ENCODE measurements at regions not wholly inside any gene's neighbourhood (a gene's known extent, or its start where the extent isn't known, plus 50 kb on each side); places are given as distances from the start of the nearest gene placed in this dataset.

DNA sequence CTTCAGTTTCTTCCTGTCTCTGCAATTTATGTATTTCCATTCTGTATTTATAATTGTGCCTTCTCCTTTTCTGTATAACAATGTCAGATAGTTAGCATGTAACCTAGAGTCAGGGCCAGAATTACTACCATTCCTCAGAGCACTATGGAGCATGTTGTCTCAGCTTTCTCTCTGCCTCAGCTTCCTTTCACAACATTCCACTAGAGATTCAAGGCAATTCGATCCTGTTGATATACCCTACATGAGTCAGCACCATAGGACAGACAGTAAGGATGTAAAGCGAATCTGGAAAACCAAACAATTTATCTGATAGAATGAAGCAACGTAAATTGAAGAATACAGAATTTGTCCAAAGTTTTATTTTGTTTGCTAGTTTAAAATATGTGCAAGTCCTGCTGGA lies 728.3 kb upstream of the SEMA6A start:
- TF ChIP-seq EP300 (conservative IDR thresholded peaks at IDR 0.05; ENCODE audit: poor library complexity, severe bottlenecking) (no peak), MXI1 (conservative IDR thresholded peaks at IDR 0.05; ENCODE audit: poor library complexity, severe bottlenecking) (no peak), TAF1 (IDR thresholded peaks at IDR 0.05; ENCODE audit: low read depth) (no peak), POLR2AphosphoS5 (IDR thresholded peaks at IDR 0.05) (no peak), EZH2 (IDR thresholded peaks at IDR 0.05; ENCODE audit: borderline replicate concordance, insufficient read depth, low read length, poor library complexity, severe bottlenecking) (no peak), RAD21 (conservative IDR thresholded peaks at IDR 0.05) (no peak), SMC3 (conservative IDR thresholded peaks at IDR 0.05; ENCODE audit: poor library complexity) (no peak)
- TF ChIP-seq, protein P1, sequence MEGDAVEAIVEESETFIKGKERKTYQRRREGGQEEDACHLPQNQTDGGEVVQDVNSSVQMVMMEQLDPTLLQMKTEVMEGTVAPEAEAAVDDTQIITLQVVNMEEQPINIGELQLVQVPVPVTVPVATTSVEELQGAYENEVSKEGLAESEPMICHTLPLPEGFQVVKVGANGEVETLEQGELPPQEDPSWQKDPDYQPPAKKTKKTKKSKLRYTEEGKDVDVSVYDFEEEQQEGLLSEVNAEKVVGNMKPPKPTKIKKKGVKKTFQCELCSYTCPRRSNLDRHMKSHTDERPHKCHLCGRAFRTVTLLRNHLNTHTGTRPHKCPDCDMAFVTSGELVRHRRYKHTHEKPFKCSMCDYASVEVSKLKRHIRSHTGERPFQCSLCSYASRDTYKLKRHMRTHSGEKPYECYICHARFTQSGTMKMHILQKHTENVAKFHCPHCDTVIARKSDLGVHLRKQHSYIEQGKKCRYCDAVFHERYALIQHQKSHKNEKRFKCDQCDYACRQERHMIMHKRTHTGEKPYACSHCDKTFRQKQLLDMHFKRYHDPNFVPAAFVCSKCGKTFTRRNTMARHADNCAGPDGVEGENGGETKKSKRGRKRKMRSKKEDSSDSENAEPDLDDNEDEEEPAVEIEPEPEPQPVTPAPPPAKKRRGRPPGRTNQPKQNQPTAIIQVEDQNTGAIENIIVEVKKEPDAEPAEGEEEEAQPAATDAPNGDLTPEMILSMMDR (IDR thresholded peaks at IDR 0.05; ENCODE audit: poor library complexity, severe bottlenecking) = no peak
- TF ChIP-seq, protein P2, sequence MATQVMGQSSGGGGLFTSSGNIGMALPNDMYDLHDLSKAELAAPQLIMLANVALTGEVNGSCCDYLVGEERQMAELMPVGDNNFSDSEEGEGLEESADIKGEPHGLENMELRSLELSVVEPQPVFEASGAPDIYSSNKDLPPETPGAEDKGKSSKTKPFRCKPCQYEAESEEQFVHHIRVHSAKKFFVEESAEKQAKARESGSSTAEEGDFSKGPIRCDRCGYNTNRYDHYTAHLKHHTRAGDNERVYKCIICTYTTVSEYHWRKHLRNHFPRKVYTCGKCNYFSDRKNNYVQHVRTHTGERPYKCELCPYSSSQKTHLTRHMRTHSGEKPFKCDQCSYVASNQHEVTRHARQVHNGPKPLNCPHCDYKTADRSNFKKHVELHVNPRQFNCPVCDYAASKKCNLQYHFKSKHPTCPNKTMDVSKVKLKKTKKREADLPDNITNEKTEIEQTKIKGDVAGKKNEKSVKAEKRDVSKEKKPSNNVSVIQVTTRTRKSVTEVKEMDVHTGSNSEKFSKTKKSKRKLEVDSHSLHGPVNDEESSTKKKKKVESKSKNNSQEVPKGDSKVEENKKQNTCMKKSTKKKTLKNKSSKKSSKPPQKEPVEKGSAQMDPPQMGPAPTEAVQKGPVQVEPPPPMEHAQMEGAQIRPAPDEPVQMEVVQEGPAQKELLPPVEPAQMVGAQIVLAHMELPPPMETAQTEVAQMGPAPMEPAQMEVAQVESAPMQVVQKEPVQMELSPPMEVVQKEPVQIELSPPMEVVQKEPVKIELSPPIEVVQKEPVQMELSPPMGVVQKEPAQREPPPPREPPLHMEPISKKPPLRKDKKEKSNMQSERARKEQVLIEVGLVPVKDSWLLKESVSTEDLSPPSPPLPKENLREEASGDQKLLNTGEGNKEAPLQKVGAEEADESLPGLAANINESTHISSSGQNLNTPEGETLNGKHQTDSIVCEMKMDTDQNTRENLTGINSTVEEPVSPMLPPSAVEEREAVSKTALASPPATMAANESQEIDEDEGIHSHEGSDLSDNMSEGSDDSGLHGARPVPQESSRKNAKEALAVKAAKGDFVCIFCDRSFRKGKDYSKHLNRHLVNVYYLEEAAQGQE (IDR thresholded peaks at IDR 0.05; ENCODE audit: borderline replicate concordance) = no peak
